ENCODE measurements at regions not wholly inside any gene's neighbourhood (a gene's known extent, or its start where the extent isn't known, plus 50 kb on each side); places are given as distances from the start of the nearest gene placed in this dataset.

DNA sequence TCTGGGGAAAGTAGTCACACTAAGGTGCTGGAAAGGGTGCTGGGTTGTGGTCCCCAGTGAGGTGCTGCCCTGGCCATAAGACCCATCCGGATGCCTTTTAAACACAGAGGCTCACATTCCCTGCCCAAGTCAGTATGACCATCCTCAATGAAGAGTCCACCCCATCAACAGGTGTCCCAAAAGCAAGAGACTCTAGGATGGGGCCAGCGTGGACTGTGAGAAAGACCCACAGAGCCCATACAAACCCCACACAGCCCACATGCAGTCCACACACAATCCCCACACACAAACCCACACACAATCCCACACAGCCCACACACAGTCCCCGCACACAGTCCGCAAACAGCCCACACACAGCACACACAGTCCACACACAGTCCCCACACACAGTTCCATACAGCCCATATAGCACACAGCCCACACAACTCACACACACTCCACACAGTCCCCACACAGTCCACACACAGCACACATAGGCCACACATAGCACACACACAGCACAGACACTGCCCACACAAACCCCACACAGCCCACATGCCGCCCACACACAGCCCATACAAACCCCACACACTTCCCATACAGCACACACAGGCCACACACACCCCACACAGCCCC lies 241.4 kb upstream of the SALL3 start:
- TF ChIP-seq POLR2AphosphoS2 (IDR thresholded peaks at IDR 0.05; ENCODE audit: low read depth, low read length), result no peak
- no peak for TF ChIP-seq RAD21 (CRISPR knock-in tag; IDR thresholded peaks at IDR 0.05)
- no peak for TF ChIP-seq SRF (IDR thresholded peaks at IDR 0.05; ENCODE audit: low read depth, low read length)
- TF ChIP-seq JUND (CRISPR knock-in tag; IDR thresholded peaks at IDR 0.05), result no peak

All from HepG2 (cell line).